H9 (cell line): ENCODE measurements at regions not wholly inside any gene's neighbourhood (a gene's known extent, or its start where the extent isn't known, plus 50 kb on each side); places are given as distances from the start of the nearest gene placed in this dataset.

Experiments
- DNase-seq: peaks from one replicate; pipeline ENCODE4 v3.0.0-alpha.2; 2017
- H2AFZ ChIP-seq: one replicate; pipeline ENCODE4 v1.6.1; 2013; ENCODE audit warnings: mild to moderate bottlenecking, low read length, control low read depth, moderate library complexity
- H2AK5ac ChIP-seq: 2 replicates; pipeline ENCODE4 v1.6.1; 2013; ENCODE audit warnings: low read length, control low read depth, mixed read lengths; ENCODE audit not compliant: insufficient read length
- H2BK120ac ChIP-seq: one replicate; pipeline ENCODE4 v1.6.1; 2013; ENCODE audit warnings: low read depth, mild to moderate bottlenecking, low read length, control low read depth, inconsistent platforms; ENCODE audit not compliant: poor library complexity, severe bottlenecking
- H2BK12ac ChIP-seq: 2 replicates; pipeline ENCODE4 v1.6.1; 2013; ENCODE audit warnings: low read length, control low read depth, mixed read lengths, low read depth; ENCODE audit not compliant: insufficient read length
- H2BK15ac ChIP-seq: 2 replicates; pipeline ENCODE4 v1.6.1; 2013; ENCODE audit warnings: low read depth, low read length, control low read depth
- H2BK20ac ChIP-seq: one replicate; pipeline ENCODE4 v1.6.1; 2013; ENCODE audit warnings: low read depth, mild to moderate bottlenecking, low read length, control low read depth, inconsistent platforms; ENCODE audit not compliant: poor library complexity, severe bottlenecking
- H2BK5ac ChIP-seq: 2 replicates; pipeline ENCODE4 v1.6.1; 2013; ENCODE audit warnings: low read length, control low read depth, mixed read lengths; ENCODE audit not compliant: insufficient read length
- H3K14ac ChIP-seq: 2 replicates; pipeline ENCODE4 v1.6.1; 2013; ENCODE audit warnings: low read length, control low read depth; ENCODE audit not compliant: insufficient read depth
- H3K18ac ChIP-seq: 2 replicates; pipeline ENCODE4 v1.6.1; 2013; ENCODE audit warnings: low read depth, mild to moderate bottlenecking, mixed read lengths, low read length, control low read depth; ENCODE audit not compliant: insufficient read length
- H3K23ac ChIP-seq: 2 replicates; pipeline ENCODE4 v1.6.1; 2013; ENCODE audit warnings: low read length, control low read depth, mixed read lengths, low read depth; ENCODE audit not compliant: insufficient read length
- H3K23me2 ChIP-seq: 2 replicates; pipeline ENCODE4 v1.6.1; 2013; ENCODE audit warnings: low read depth, mild to moderate bottlenecking, mixed read lengths, low read length, control low read depth; ENCODE audit not compliant: insufficient read length, poor library complexity, severe bottlenecking
- H3K27ac ChIP-seq: 2 replicates; pipeline ENCODE4 v1.5.1; 2013; ENCODE audit warnings: low read length, control low read depth, mixed read lengths, low read depth; ENCODE audit not compliant: insufficient read length
- H3K27me3 ChIP-seq: 2 replicates; pipeline ENCODE4 v1.6.1; 2013; ENCODE audit warnings: low read length, control low read depth, inconsistent platforms; ENCODE audit not compliant: insufficient read depth
- H3K4ac ChIP-seq: 2 replicates; pipeline ENCODE4 v1.6.1; 2013; ENCODE audit warnings: low read depth, mild to moderate bottlenecking, control low read depth, inconsistent platforms, low read length, moderate library complexity
- H3K4me1 ChIP-seq: 2 replicates; pipeline ENCODE4 v1.6.1; 2013; ENCODE audit warnings: low read length, control low read depth, inconsistent platforms; ENCODE audit not compliant: insufficient read depth
- H3K4me2 ChIP-seq: 2 replicates; pipeline ENCODE4 v1.6.1; 2013; ENCODE audit warnings: low read length, control low read depth, mixed read lengths; ENCODE audit not compliant: insufficient read length, insufficient read depth
- H3K56ac ChIP-seq: 2 replicates; pipeline ENCODE4 v1.6.1; 2013; ENCODE audit warnings: low read depth, mild to moderate bottlenecking, mixed read lengths, low read length, control low read depth; ENCODE audit not compliant: insufficient read length
- H3K79me1 ChIP-seq: 2 replicates; pipeline ENCODE4 v1.6.1; 2013; ENCODE audit warnings: low read depth, mild to moderate bottlenecking, moderate library complexity, low read length, control low read depth, inconsistent platforms; ENCODE audit not compliant: insufficient read depth, poor library complexity, severe bottlenecking
- H3K79me2 ChIP-seq: 2 replicates; pipeline ENCODE4 v1.6.1; 2013; ENCODE audit warnings: low read length, control low read depth, inconsistent platforms; ENCODE audit not compliant: insufficient read depth
- H3K9ac ChIP-seq: 2 replicates; pipeline ENCODE4 v1.6.1; 2013; ENCODE audit warnings: low read length, control low read depth, mixed read lengths; ENCODE audit not compliant: insufficient read length; ENCODE audit errors: extremely low read depth
- H3K9me3 ChIP-seq: one replicate; pipeline ENCODE4 v1.6.1; 2013; ENCODE audit warnings: low read depth, low read length, inconsistent platforms; ENCODE audit not compliant: control insufficient read depth
- H3T11ph ChIP-seq: one replicate; pipeline ENCODE4 v1.6.1; 2013; ENCODE audit warnings: mild to moderate bottlenecking, low read length, control low read depth, inconsistent platforms
- H4K20me1 ChIP-seq: one replicate; pipeline ENCODE4 v1.6.1; 2013; ENCODE audit not compliant: control insufficient read depth, insufficient read length, insufficient read depth
- H4K5ac ChIP-seq: 2 replicates; pipeline ENCODE4 v1.6.1; 2013; ENCODE audit warnings: low read depth, mild to moderate bottlenecking, mixed read lengths, low read length, control low read depth; ENCODE audit not compliant: insufficient read length
- H4K8ac ChIP-seq: replicated peaks from 2 replicates; pipeline ENCODE4 v1.6.1; 2013; ENCODE audit warnings: low read length, control low read depth, mixed read lengths, low read depth; ENCODE audit not compliant: insufficient read length
- H4K91ac ChIP-seq: 2 replicates; pipeline ENCODE4 v1.6.1; 2013; ENCODE audit warnings: low read depth, mild to moderate bottlenecking, moderate library complexity, mixed read lengths, low read length, control low read depth; ENCODE audit not compliant: insufficient read length
- H3K27ac Mint-ChIP-seq, 3 experiments: 2 replicates in 2 of 3; 3 replicates in 1 of 3; pipeline ENCODE4 v1.8.0; 2020 to 2021; ENCODE audit warnings: mixed read lengths in 3 of 3, mild to moderate bottlenecking in 1 of 3, moderate library complexity in 1 of 3
- H3K27me3 Mint-ChIP-seq: 2 replicates; pipeline ENCODE4 v1.8.0; 2021; ENCODE audit warnings: low read depth, mild to moderate bottlenecking, moderate library complexity, mixed read lengths
- H3K36me3 Mint-ChIP-seq, 3 experiments: 2 replicates in 2 of 3; 3 replicates in 1 of 3; pipeline ENCODE4 v1.8.0; 2020 to 2021; ENCODE audit warnings: low read depth in 3 of 3, mixed read lengths in 3 of 3; ENCODE audit not compliant: insufficient read depth in 1 of 3
- H3K4me1 Mint-ChIP-seq, 2 experiments: 2 replicates each; pipeline ENCODE4 v1.8.0; 2020; ENCODE audit warnings: mixed read lengths in 2 of 2
- H3K4me3 Mint-ChIP-seq, 2 experiments: 2 replicates in 1 of 2; 3 replicates in 1 of 2; pipeline ENCODE4 v1.8.0; 2020 to 2021; ENCODE audit warnings: mild to moderate bottlenecking in 2 of 2, mixed read lengths in 2 of 2, moderate library complexity in 1 of 2
- H3K9me3 Mint-ChIP-seq, 2 experiments: 2 replicates in 1 of 2; 3 replicates in 1 of 2; pipeline ENCODE4 v1.8.0; 2020; ENCODE audit warnings: mild to moderate bottlenecking in 2 of 2, mixed read lengths in 2 of 2, moderate library complexity in 1 of 2
- TF ChIP-seq, protein P1 (sequence below): fragments of 200-600 bp; sonication (generic); conservative IDR thresholded peaks from 3 replicates; pipeline ENCODE4 v1.8.0; 2021; ENCODE audit warnings: antibody characterized with exemption, mild to moderate bottlenecking

DNA sequence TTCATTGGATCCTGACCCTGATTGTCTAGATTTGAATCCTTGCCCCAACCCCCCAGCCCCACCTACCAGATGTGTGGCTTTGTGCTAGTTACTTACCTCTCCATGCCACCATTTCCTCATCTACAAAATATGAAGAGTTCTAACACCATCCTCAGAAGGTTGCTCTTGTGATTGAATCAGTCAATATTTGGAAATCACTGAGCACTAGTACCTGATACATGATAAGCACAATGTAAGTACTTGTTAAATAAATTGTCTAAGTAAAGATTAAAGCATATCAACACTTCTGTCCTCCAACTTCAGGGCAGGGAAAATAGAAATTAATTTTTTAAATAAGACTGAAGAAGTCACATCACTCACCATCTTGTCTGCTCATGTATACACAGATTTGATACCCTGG lies 249.6 kb upstream of the KLF3 start:
- Histone ChIP-seq H2BK15ac (no peak overlapping the region), H3K27me3 (no peaks in the 10 kb centered on the region), H3K27ac (no peak overlapping the region), H2BK120ac (no peak overlapping the region), H3K18ac (no peak overlapping the region), H2BK12ac (no peak overlapping the region), H3K79me2 (no peaks in the 10 kb centered on the region), H3K4me2 (no peak overlapping the region), H3K23me2 (no peaks in the 10 kb centered on the region), H2BK20ac (no peak overlapping the region), H4K8ac (no peak overlapping the region), H4K5ac (no peak overlapping the region), H3K4me1 (peaks cover 4% of the 10 kb centered on the region; the same call in 1 of the 2 replicates), H3K9me3 (no peaks in the 10 kb centered on the region), H3K14ac (no peak overlapping the region), H2AFZ (no peak overlapping the region), H3K4ac (no peak overlapping the region), H4K91ac (no peak overlapping the region), H2AK5ac (no peak overlapping the region), H3T11ph (no peak overlapping the region), H3K23ac (no peak overlapping the region), H2BK5ac (no peak overlapping the region), H4K20me1 (no peaks in the 10 kb centered on the region), H3K56ac (no peak overlapping the region), H3K9ac (no peak overlapping the region), H3K79me1 (no peaks in the 10 kb centered on the region)
- H3K4me3 Mint-ChIP-seq, result no peak overlapping the region
- H3K27ac Mint-ChIP-seq, result no peak overlapping the region
- no peaks in the 10 kb centered on the region; a peak in 1 of 7 replicates for H3K36me3 Mint-ChIP-seq
- no peaks in the 10 kb centered on the region for H3K27me3 Mint-ChIP-seq
- no peak for DNase-seq
- H3K9me3 Mint-ChIP-seq, result peaks cover 0 to 3% of the 10 kb centered on the region in 2 experiments; a peak in 2 of 5 replicates
- H3K4me1 Mint-ChIP-seq, result peaks cover 5 to 13% of the 10 kb centered on the region in 2 experiments; a peak in 3 of 4 replicates
- TF ChIP-seq, protein P1, sequence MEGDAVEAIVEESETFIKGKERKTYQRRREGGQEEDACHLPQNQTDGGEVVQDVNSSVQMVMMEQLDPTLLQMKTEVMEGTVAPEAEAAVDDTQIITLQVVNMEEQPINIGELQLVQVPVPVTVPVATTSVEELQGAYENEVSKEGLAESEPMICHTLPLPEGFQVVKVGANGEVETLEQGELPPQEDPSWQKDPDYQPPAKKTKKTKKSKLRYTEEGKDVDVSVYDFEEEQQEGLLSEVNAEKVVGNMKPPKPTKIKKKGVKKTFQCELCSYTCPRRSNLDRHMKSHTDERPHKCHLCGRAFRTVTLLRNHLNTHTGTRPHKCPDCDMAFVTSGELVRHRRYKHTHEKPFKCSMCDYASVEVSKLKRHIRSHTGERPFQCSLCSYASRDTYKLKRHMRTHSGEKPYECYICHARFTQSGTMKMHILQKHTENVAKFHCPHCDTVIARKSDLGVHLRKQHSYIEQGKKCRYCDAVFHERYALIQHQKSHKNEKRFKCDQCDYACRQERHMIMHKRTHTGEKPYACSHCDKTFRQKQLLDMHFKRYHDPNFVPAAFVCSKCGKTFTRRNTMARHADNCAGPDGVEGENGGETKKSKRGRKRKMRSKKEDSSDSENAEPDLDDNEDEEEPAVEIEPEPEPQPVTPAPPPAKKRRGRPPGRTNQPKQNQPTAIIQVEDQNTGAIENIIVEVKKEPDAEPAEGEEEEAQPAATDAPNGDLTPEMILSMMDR, result no peak
